T-cell (primary cell): ENCODE measurements at regions not wholly inside any gene's neighbourhood (a gene's known extent, or its start where the extent isn't known, plus 50 kb on each side); places are given as distances from the start of the nearest gene placed in this dataset.

Experiments used
- ATAC-seq, 4 experiments: fragments of 200-7000 bp in 3 of 4; fragments of 150-1000 bp in 1 of 4; cut with Tn5 transposase; replicated peaks in 1 of 4; 1 replicate in 3 of 4; 2 replicates in 1 of 4; pipeline ENCODE4 v1.10.0; 2021; ENCODE audit warnings: moderate library complexity in 3 of 4, mild to moderate bottlenecking in 2 of 4, moderate number of reproducible peaks in 1 of 4
- CTCF ChIA-PET, 2 donors: fragments of 300-600 bp; sonication (Branson Sonifier 250); formaldehyde crosslinking; loops; one replicate each; lab custom pipeline; 2022; ENCODE audit warnings: antibody characterized with exemption in 2 of 2; lab: Charles Lee
- POLR2A ChIA-PET, 2 donors: fragments of 300-600 bp; sonication (Branson Sonifier 250); formaldehyde crosslinking; loops; one replicate each; lab custom pipeline; 2022; ENCODE audit warnings: antibody characterized with exemption in 2 of 2; lab: Charles Lee
- DNase-seq, 35 experiments: peaks; one replicate each; pipeline versions ENCODE4 v3.0.0 to v3.0.0-alpha.2; 2013 to 2023
- H3K27ac ChIP-seq: one replicate; pipeline ENCODE4 v1.5.1; 2013; ENCODE audit warnings: low read length
- H3K27me3 ChIP-seq, 2 experiments: replicated peaks in 1 of 2; 1 replicate in 1 of 2; 2 replicates in 1 of 2; pipeline versions ENCODE4 v1.6.1 to v1.7.0; 2013; ENCODE audit warnings: low read length in 1 of 2, mixed read lengths in 1 of 2; ENCODE audit not compliant: control insufficient read depth in 2 of 2, insufficient read depth in 2 of 2; ENCODE audit errors: extremely low read depth in 1 of 2
- H3K36me3 ChIP-seq, 2 donors: 1 replicate in 1 of 2; 2 replicates in 1 of 2; pipeline versions ENCODE4 v1.6.1 to v1.7.0; 2013; ENCODE audit warnings: low read length in 1 of 2; ENCODE audit not compliant: control insufficient read depth in 2 of 2, insufficient read depth in 1 of 2; ENCODE audit errors: extremely low read depth in 1 of 2
- H3K4me1 ChIP-seq, 2 experiments: 1 replicate in 1 of 2; 2 replicates in 1 of 2; pipeline versions ENCODE4 v1.6.1 to v1.7.0; 2013; ENCODE audit warnings: low read length in 2 of 2, mixed read lengths in 1 of 2; ENCODE audit not compliant: insufficient read depth in 2 of 2, control insufficient read depth in 1 of 2; ENCODE audit errors: extremely low read depth in 1 of 2
- H3K4me3 ChIP-seq, 2 donors: 1 replicate in 1 of 2; 2 replicates in 1 of 2; pipeline versions ENCODE4 v1.5.1 to v1.7.0; 2013; ENCODE audit warnings: mild to moderate bottlenecking in 2 of 2, low read length in 1 of 2, moderate library complexity in 1 of 2; ENCODE audit not compliant: control insufficient read depth in 1 of 2; ENCODE audit errors: extremely low read depth in 1 of 2
- H3K9me3 ChIP-seq: 2 replicates; pipeline ENCODE4 v1.7.0; 2013
- H3K27ac Mint-ChIP-seq, 2 donors: one replicate each; pipeline ENCODE4 v1.8.0; 2020 to 2021; ENCODE audit warnings: mild to moderate bottlenecking in 2 of 2, mixed read lengths in 2 of 2
- H3K27me3 Mint-ChIP-seq, 2 donors: one replicate each; pipeline ENCODE4 v1.8.0; 2021 to 2022; ENCODE audit warnings: mixed read lengths in 2 of 2
- H3K36me3 Mint-ChIP-seq: one replicate; pipeline ENCODE4 v1.8.0; 2021; ENCODE audit warnings: mixed read lengths
- H3K4me1 Mint-ChIP-seq, 3 donors: one replicate each; pipeline ENCODE4 v1.8.0; 2020 to 2022; ENCODE audit warnings: mixed read lengths in 3 of 3, mild to moderate bottlenecking in 1 of 3
- H3K4me3 Mint-ChIP-seq, 3 donors: one replicate each; pipeline ENCODE4 v1.8.0; 2020 to 2022; ENCODE audit warnings: mild to moderate bottlenecking in 3 of 3, mixed read lengths in 3 of 3, moderate library complexity in 3 of 3
- H3K9me3 Mint-ChIP-seq, 3 donors: one replicate each; pipeline ENCODE4 v1.8.0; 2020 to 2022; ENCODE audit warnings: mixed read lengths in 3 of 3
- WGBS: methylation state at CpG from one replicate; pipeline ENCODE4 v1.1.5; 2013; ENCODE audit warnings: missing lambda C conversion rate; ENCODE audit not compliant: insufficient coverage; 5-methylcytosine and 5-hydroxymethylcytosine counted together

GRCh38 chr4:11805842-11806241 is 377.1 kb upstream of the HS3ST1 start:
- Histone ChIP-seq H3K27ac (no peak overlapping the region), H3K4me3 (no peak overlapping the region), H3K27me3 (no peaks in the 10 kb centered on the region), H3K9me3 (no peaks in the 10 kb centered on the region), H3K4me1 (no peaks in the 10 kb centered on the region), H3K36me3 (no peaks in the 10 kb centered on the region)
- H3K9me3 Mint-ChIP-seq: no peaks in the 10 kb centered on the region
- DNase-seq (no peak), ATAC-seq (no peak)
- H3K4me1 Mint-ChIP-seq: no peaks in the 10 kb centered on the region
- H3K36me3 Mint-ChIP-seq: no peaks in the 10 kb centered on the region
- CTCF ChIA-PET: no interaction called here
- no peaks in the 10 kb centered on the region for H3K27me3 Mint-ChIP-seq
- POLR2A ChIA-PET: no interaction called here
- H3K4me3 Mint-ChIP-seq: no peak overlapping the region
- no peak overlapping the region for H3K27ac Mint-ChIP-seq
- WGBS: no CpG with 5 or more reads among the region's 1 CpG

GRCh38 chr4:11801466-11802446 is 373.1 kb upstream of the HS3ST1 start:
- ChIA-PET POLR2A (no interaction called here), CTCF (no interaction called here)
- DNase-seq (no peak), ATAC-seq (no peak)
- Histone ChIP-seq H3K27me3 (no peaks in the 10 kb centered on the region), H3K9me3 (no peaks in the 10 kb centered on the region), H3K36me3 (no peaks in the 10 kb centered on the region), H3K27ac (no peak overlapping the region), H3K4me3 (no peak overlapping the region), H3K4me1 (no peaks in the 10 kb centered on the region)
- H3K36me3 Mint-ChIP-seq: no peaks in the 10 kb centered on the region
- H3K4me3 Mint-ChIP-seq: no peak overlapping the region
- H3K4me1 Mint-ChIP-seq: no peaks in the 10 kb centered on the region
- H3K27ac Mint-ChIP-seq: no peak overlapping the region
- no peaks in the 10 kb centered on the region for H3K27me3 Mint-ChIP-seq
- H3K9me3 Mint-ChIP-seq: no peaks in the 10 kb centered on the region
- WGBS: no CpG with 5 or more reads among the region's 7 CpGs

- ChIA-PET POLR2A (no interaction called here), CTCF (no interaction called here)
- H3K4me1 ChIP-seq: no peaks in the 10 kb centered on the region
- Mint-ChIP-seq H3K36me3 (no peaks in the 10 kb centered on the region), H3K27ac (no peak overlapping the region), H3K4me1 (no peaks in the 10 kb centered on the region), H3K4me3 (no peak overlapping the region), H3K27me3 (no peaks in the 10 kb centered on the region), H3K9me3 (no peaks in the 10 kb centered on the region)
- no peak overlapping the region for H3K27ac ChIP-seq
- ATAC-seq: no peak
- H3K9me3 ChIP-seq: no peaks in the 10 kb centered on the region
- H3K36me3 ChIP-seq: no peaks in the 10 kb centered on the region
- H3K27me3 ChIP-seq: no peaks in the 10 kb centered on the region
- no peak for DNase-seq
- WGBS: 38% methylated on average over 1 of the region's 1 CpG
- H3K4me3 ChIP-seq: no peak overlapping the region
These were observed 370.5 kb upstream of the HS3ST1 start for GRCh38 chr4:11799196-11799595.

GRCh38 chr4:11791797-11792196 is 363.1 kb upstream of the HS3ST1 start:
- Mint-ChIP-seq H3K36me3 (no peaks in the 10 kb centered on the region), H3K27ac (no peak overlapping the region), H3K4me3 (no peak overlapping the region), H3K4me1 (no peaks in the 10 kb centered on the region), H3K9me3 (peaks cover 0 to 4% (median 4%) of the 10 kb centered on the region in 3 donors), H3K27me3 (peaks cover 0 to 5% of the 10 kb centered on the region in 2 donors)
- no peaks in the 10 kb centered on the region for H3K4me1 ChIP-seq
- no peaks in the 10 kb centered on the region for H3K36me3 ChIP-seq
- POLR2A ChIA-PET: no interaction called here
- H3K9me3 ChIP-seq: no peaks in the 10 kb centered on the region
- no peaks in the 10 kb centered on the region for H3K27me3 ChIP-seq
- ATAC-seq (no peak), DNase-seq (no peak)
- 60% methylated on average over 1 of the region's 3 CpGs for WGBS
- H3K27ac ChIP-seq: no peak overlapping the region
- CTCF ChIA-PET: no interaction called here
- no peak overlapping the region for H3K4me3 ChIP-seq

- H3K9me3 ChIP-seq: no peaks in the 10 kb centered on the region
- ChIA-PET CTCF (no interaction called here), POLR2A (no interaction called here)
- H3K4me3 ChIP-seq: no peak overlapping the region
- H3K4me1 ChIP-seq: no peaks in the 10 kb centered on the region
- DNase-seq (no peak), ATAC-seq (no peak)
- H3K36me3 Mint-ChIP-seq: no peaks in the 10 kb centered on the region
- H3K36me3 ChIP-seq: no peaks in the 10 kb centered on the region
- WGBS: no CpG with 5 or more reads among the region's 4 CpGs
- H3K9me3 Mint-ChIP-seq: peaks cover 0 to 4% (median 4%) of the 10 kb centered on the region in 3 donors
- no peak overlapping the region for H3K4me3 Mint-ChIP-seq
- no peak overlapping the region for H3K27ac ChIP-seq
- H3K27ac Mint-ChIP-seq: no peak overlapping the region
- H3K27me3 ChIP-seq: no peaks in the 10 kb centered on the region
- H3K27me3 Mint-ChIP-seq: peaks cover 0 to 5% of the 10 kb centered on the region in 2 donors
- no peaks in the 10 kb centered on the region for H3K4me1 Mint-ChIP-seq
These were observed 361.5 kb upstream of the HS3ST1 start for GRCh38 chr4:11790230-11790629.

- H3K27ac ChIP-seq: no peak overlapping the region
- H3K9me3 ChIP-seq: no peaks in the 10 kb centered on the region
- H3K27me3 ChIP-seq: no peaks in the 10 kb centered on the region
- DNase-seq (no peak), ATAC-seq (no peak)
- H3K36me3 ChIP-seq: no peaks in the 10 kb centered on the region
- Mint-ChIP-seq H3K27me3 (peaks cover 0 to 14% of the 10 kb centered on the region in 2 donors), H3K4me1 (no peaks in the 10 kb centered on the region), H3K4me3 (no peak overlapping the region), H3K27ac (no peak overlapping the region), H3K9me3 (peaks cover 0 to 4% (median 0%) of the 10 kb centered on the region in 3 donors), H3K36me3 (no peaks in the 10 kb centered on the region)
- ChIA-PET POLR2A (no interaction called here), CTCF (interaction anchor here (0.6 kb wide), 2 partner anchors 852 to 1681 kb away, joined by 3 to 5 read pairs; no protein-coding TSS in a partner anchor)
- no peak overlapping the region for H3K4me3 ChIP-seq
- WGBS: no CpG with 5 or more reads among the region's 1 CpG
- H3K4me1 ChIP-seq: no peaks in the 10 kb centered on the region
These were observed 354.9 kb upstream of the HS3ST1 start for GRCh38 chr4:11783588-11783987.
